ENCODE measurements at regions not wholly inside any gene's neighbourhood (a gene's known extent, or its start where the extent isn't known, plus 50 kb on each side); places are given as distances from the start of the nearest gene placed in this dataset.

GRCh38 chr4:96152824-96153223, 312.9 kb downstream of the PDHA2 start:
- no peaks in the 10 kb centered on the region for H3K4me1 Mint-ChIP-seq
- no peak for DNase-seq
- POLR2A ChIA-PET = no interaction called here
- no peak for ATAC-seq
- no peaks in the 10 kb centered on the region for H3K36me3 Mint-ChIP-seq (ENCODE audit: low read depth)
- H3K27ac Mint-ChIP-seq = no peak overlapping the region
- H3K27me3 Mint-ChIP-seq = no peaks in the 10 kb centered on the region
- H3K4me3 Mint-ChIP-seq = no peak overlapping the region
- H3K9me3 Mint-ChIP-seq (ENCODE audit: low read depth) = no peaks in the 10 kb centered on the region
- intact Hi-C loops (cut with DNase I, micrococcal nuclease) = no loop called here
- CTCF ChIA-PET = interaction anchor here (1.2 kb wide), 1 partner anchor 14 kb away, joined by 3 read pairs; no protein-coding TSS in a partner anchor

GRCh38 chr4:96154676-96155075, 314.8 kb downstream of the PDHA2 start:
- Mint-ChIP-seq H3K27ac (no peak overlapping the region), H3K9me3 (ENCODE audit: low read depth) (no peaks in the 10 kb centered on the region), H3K4me1 (no peaks in the 10 kb centered on the region), H3K36me3 (ENCODE audit: low read depth) (no peaks in the 10 kb centered on the region), H3K4me3 (no peak overlapping the region), H3K27me3 (no peaks in the 10 kb centered on the region)
- intact Hi-C loops (cut with DNase I, micrococcal nuclease) = no loop called here
- ATAC-seq = no peak
- CTCF ChIA-PET = no interaction called here
- no peak for DNase-seq
- POLR2A ChIA-PET = no interaction called here

- Mint-ChIP-seq H3K4me1 (no peaks in the 10 kb centered on the region), H3K9me3 (ENCODE audit: low read depth) (no peaks in the 10 kb centered on the region), H3K27ac (no peak overlapping the region), H3K4me3 (no peak overlapping the region), H3K27me3 (no peaks in the 10 kb centered on the region), H3K36me3 (ENCODE audit: low read depth) (no peaks in the 10 kb centered on the region)
- no peak for ATAC-seq
- intact Hi-C loops (cut with DNase I, micrococcal nuclease) = no loop called here
- ChIA-PET CTCF (no interaction called here), POLR2A (no interaction called here)
- no peak for DNase-seq
Measured at GRCh38 chr4:96162636-96163035, 322.7 kb downstream of the PDHA2 start.

- ChIA-PET POLR2A (no interaction called here), CTCF (no interaction called here)
- H3K9me3 Mint-ChIP-seq (ENCODE audit: low read depth) = no peaks in the 10 kb centered on the region
- no peak overlapping the region for H3K27ac Mint-ChIP-seq
- no peaks in the 10 kb centered on the region for H3K36me3 Mint-ChIP-seq (ENCODE audit: low read depth)
- H3K4me1 Mint-ChIP-seq = no peaks in the 10 kb centered on the region
- DNase-seq (no peak), ATAC-seq (no peak)
- no peak overlapping the region for H3K4me3 Mint-ChIP-seq
- intact Hi-C loops (cut with DNase I, micrococcal nuclease) = no loop called here
- no peaks in the 10 kb centered on the region for H3K27me3 Mint-ChIP-seq
Measured at GRCh38 chr4:96164814-96165351, 325.0 kb downstream of the PDHA2 start.

- H3K4me1 Mint-ChIP-seq = no peaks in the 10 kb centered on the region
- no peak for ATAC-seq
- H3K9me3 Mint-ChIP-seq (ENCODE audit: low read depth) = no peaks in the 10 kb centered on the region
- no peak overlapping the region for H3K4me3 Mint-ChIP-seq
- H3K27ac Mint-ChIP-seq = no peak overlapping the region
- POLR2A ChIA-PET = no interaction called here
- H3K27me3 Mint-ChIP-seq = no peaks in the 10 kb centered on the region
- intact Hi-C loops (cut with DNase I, micrococcal nuclease) = no loop called here
- no peaks in the 10 kb centered on the region for H3K36me3 Mint-ChIP-seq (ENCODE audit: low read depth)
- no peak for DNase-seq
- CTCF ChIA-PET = no interaction called here
Measured at GRCh38 chr4:96166806-96167205, 326.9 kb downstream of the PDHA2 start.

- no peaks in the 10 kb centered on the region for H3K36me3 Mint-ChIP-seq (ENCODE audit: low read depth)
- no peak overlapping the region for H3K4me3 Mint-ChIP-seq
- peak; percentile 13 for DNase-seq
- intact Hi-C loops (cut with DNase I, micrococcal nuclease) = no loop called here
- no peaks in the 10 kb centered on the region for H3K4me1 Mint-ChIP-seq
- POLR2A ChIA-PET = no interaction called here
- CTCF ChIA-PET = interaction anchor here (1.3 kb wide), 1 partner anchor 19 kb away, joined by 4 read pairs; no protein-coding TSS in a partner anchor
- H3K27me3 Mint-ChIP-seq = no peaks in the 10 kb centered on the region
- no peak for ATAC-seq
- H3K9me3 Mint-ChIP-seq (ENCODE audit: low read depth) = no peaks in the 10 kb centered on the region
- H3K27ac Mint-ChIP-seq = no peak overlapping the region
Measured at GRCh38 chr4:96170198-96170597, 330.3 kb downstream of the PDHA2 start.

- Mint-ChIP-seq H3K27ac (no peak overlapping the region), H3K36me3 (ENCODE audit: low read depth) (no peaks in the 10 kb centered on the region), H3K27me3 (no peaks in the 10 kb centered on the region), H3K9me3 (ENCODE audit: low read depth) (no peaks in the 10 kb centered on the region), H3K4me3 (no peak overlapping the region), H3K4me1 (no peaks in the 10 kb centered on the region)
- ChIA-PET POLR2A (no interaction called here), CTCF (no interaction called here)
- intact Hi-C loops (cut with DNase I, micrococcal nuclease) = no loop called here
- DNase-seq (no peak), ATAC-seq (no peak)
Measured at GRCh38 chr4:96173756-96174155, 333.9 kb downstream of the PDHA2 start.

- no peak for DNase-seq
- no peak overlapping the region for H3K27ac Mint-ChIP-seq
- CTCF ChIA-PET = no interaction called here
- no peak overlapping the region for H3K4me3 Mint-ChIP-seq
- POLR2A ChIA-PET = no interaction called here
- intact Hi-C loops (cut with DNase I, micrococcal nuclease) = no loop called here
- no peaks in the 10 kb centered on the region for H3K36me3 Mint-ChIP-seq (ENCODE audit: low read depth)
- no peak for ATAC-seq
- no peaks in the 10 kb centered on the region for H3K4me1 Mint-ChIP-seq
- no peaks in the 10 kb centered on the region for H3K9me3 Mint-ChIP-seq (ENCODE audit: low read depth)
- H3K27me3 Mint-ChIP-seq = no peaks in the 10 kb centered on the region
Measured at GRCh38 chr4:96175871-96176270, 336.0 kb downstream of the PDHA2 start.

- H3K27me3 Mint-ChIP-seq = no peaks in the 10 kb centered on the region
- ChIA-PET CTCF (no interaction called here), POLR2A (no interaction called here)
- no peaks in the 10 kb centered on the region for H3K4me1 Mint-ChIP-seq
- ATAC-seq (no peak), DNase-seq (no peak)
- H3K27ac Mint-ChIP-seq = no peak overlapping the region
- H3K4me3 Mint-ChIP-seq = no peak overlapping the region
- intact Hi-C loops (cut with DNase I, micrococcal nuclease) = no loop called here
- H3K36me3 Mint-ChIP-seq (ENCODE audit: low read depth) = no peaks in the 10 kb centered on the region
- no peaks in the 10 kb centered on the region for H3K9me3 Mint-ChIP-seq (ENCODE audit: low read depth)
Measured at GRCh38 chr4:96183611-96184010, 343.7 kb downstream of the PDHA2 start.

- intact Hi-C loops (cut with DNase I, micrococcal nuclease) = no loop called here
- ATAC-seq (no peak), DNase-seq (no peak)
- POLR2A ChIA-PET = no interaction called here
- Mint-ChIP-seq H3K36me3 (ENCODE audit: low read depth) (no peaks in the 10 kb centered on the region), H3K4me1 (no peaks in the 10 kb centered on the region), H3K4me3 (no peak overlapping the region), H3K27me3 (peaks cover 3% of the 10 kb centered on the region), H3K27ac (no peak overlapping the region), H3K9me3 (ENCODE audit: low read depth) (no peaks in the 10 kb centered on the region)
- CTCF ChIA-PET = no interaction called here
Measured at GRCh38 chr4:96186593-96186992, 346.7 kb downstream of the PDHA2 start.

- Mint-ChIP-seq H3K4me1 (no peaks in the 10 kb centered on the region), H3K4me3 (no peak overlapping the region), H3K9me3 (ENCODE audit: low read depth) (no peaks in the 10 kb centered on the region), H3K36me3 (ENCODE audit: low read depth) (no peaks in the 10 kb centered on the region), H3K27ac (no peak overlapping the region), H3K27me3 (peaks cover 3% of the 10 kb centered on the region)
- DNase-seq (no peak), ATAC-seq (no peak)
- ChIA-PET POLR2A (no interaction called here), CTCF (no interaction called here)
- intact Hi-C loops (cut with DNase I, micrococcal nuclease) = no loop called here
Measured at GRCh38 chr4:96189761-96190160, 349.9 kb downstream of the PDHA2 start.

GRCh38 chr4:96193061-96193460, 353.2 kb downstream of the PDHA2 start:
- peaks cover 4% of the 10 kb centered on the region for H3K9me3 Mint-ChIP-seq (ENCODE audit: low read depth)
- no peak overlapping the region for H3K27ac Mint-ChIP-seq
- H3K27me3 Mint-ChIP-seq = peaks cover 3% of the 10 kb centered on the region
- no peaks in the 10 kb centered on the region for H3K36me3 Mint-ChIP-seq (ENCODE audit: low read depth)
- intact Hi-C loops (cut with DNase I, micrococcal nuclease) = no loop called here
- ChIA-PET POLR2A (no interaction called here), CTCF (no interaction called here)
- H3K4me3 Mint-ChIP-seq = no peak overlapping the region
- no peaks in the 10 kb centered on the region for H3K4me1 Mint-ChIP-seq
- ATAC-seq (no peak), DNase-seq (no peak)

GRCh38 chr4:96194993-96195392, 355.1 kb downstream of the PDHA2 start:
- Mint-ChIP-seq H3K4me1 (no peaks in the 10 kb centered on the region), H3K9me3 (ENCODE audit: low read depth) (peaks cover 4% of the 10 kb centered on the region), H3K4me3 (no peak overlapping the region), H3K27me3 (peaks cover 2% of the 10 kb centered on the region), H3K27ac (no peak overlapping the region), H3K36me3 (ENCODE audit: low read depth) (no peaks in the 10 kb centered on the region)
- DNase-seq = no peak
- no peak for ATAC-seq
- ChIA-PET CTCF (no interaction called here), POLR2A (no interaction called here)
- intact Hi-C loops (cut with DNase I, micrococcal nuclease) = no loop called here

Data from activated CD4-positive, alpha-beta T cell treated with anti-CD3 and anti-CD28 coated beads for 36 hours (primary cell).